ENCODE measurements at regions not wholly inside any gene's neighbourhood (a gene's known extent, or its start where the extent isn't known, plus 50 kb on each side); places are given as distances from the start of the nearest gene placed in this dataset.

DNA sequence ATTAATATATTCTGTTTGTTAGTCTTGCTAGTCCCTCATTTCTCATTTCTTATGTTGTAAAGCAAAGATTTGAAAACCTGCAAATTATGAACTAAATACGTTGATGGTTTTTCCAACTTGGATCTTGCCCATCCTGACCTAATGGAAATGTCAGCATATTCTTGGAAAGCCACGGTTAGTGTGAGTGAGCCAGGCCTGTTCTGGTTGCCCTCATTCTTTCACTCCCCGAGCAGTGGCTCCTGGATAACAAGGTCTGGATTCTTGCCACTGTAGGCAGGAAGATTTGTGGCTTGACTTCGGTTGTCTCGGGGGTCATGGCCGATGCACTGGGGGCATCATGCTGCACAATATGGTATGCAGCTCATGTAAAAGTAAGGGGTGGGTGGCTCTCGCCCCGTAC lies 359.1 kb downstream of the MEIS1 start:
- no peak overlapping the region for H3K4me3 Mint-ChIP-seq (ENCODE audit: unreplicated experiment)
- DNase-seq (ENCODE audit: low spot score), result no peak
- TF ChIP-seq, protein P1, sequence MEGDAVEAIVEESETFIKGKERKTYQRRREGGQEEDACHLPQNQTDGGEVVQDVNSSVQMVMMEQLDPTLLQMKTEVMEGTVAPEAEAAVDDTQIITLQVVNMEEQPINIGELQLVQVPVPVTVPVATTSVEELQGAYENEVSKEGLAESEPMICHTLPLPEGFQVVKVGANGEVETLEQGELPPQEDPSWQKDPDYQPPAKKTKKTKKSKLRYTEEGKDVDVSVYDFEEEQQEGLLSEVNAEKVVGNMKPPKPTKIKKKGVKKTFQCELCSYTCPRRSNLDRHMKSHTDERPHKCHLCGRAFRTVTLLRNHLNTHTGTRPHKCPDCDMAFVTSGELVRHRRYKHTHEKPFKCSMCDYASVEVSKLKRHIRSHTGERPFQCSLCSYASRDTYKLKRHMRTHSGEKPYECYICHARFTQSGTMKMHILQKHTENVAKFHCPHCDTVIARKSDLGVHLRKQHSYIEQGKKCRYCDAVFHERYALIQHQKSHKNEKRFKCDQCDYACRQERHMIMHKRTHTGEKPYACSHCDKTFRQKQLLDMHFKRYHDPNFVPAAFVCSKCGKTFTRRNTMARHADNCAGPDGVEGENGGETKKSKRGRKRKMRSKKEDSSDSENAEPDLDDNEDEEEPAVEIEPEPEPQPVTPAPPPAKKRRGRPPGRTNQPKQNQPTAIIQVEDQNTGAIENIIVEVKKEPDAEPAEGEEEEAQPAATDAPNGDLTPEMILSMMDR (IDR thresholded peaks at IDR 0.05; ENCODE audit: unreplicated experiment), result no peak
- H3K27me3 Mint-ChIP-seq (ENCODE audit: unreplicated experiment), result no peaks in the 10 kb centered on the region
- no peaks in the 10 kb centered on the region for H3K9me3 Mint-ChIP-seq (ENCODE audit: unreplicated experiment)
- H3K27ac Mint-ChIP-seq (ENCODE audit: unreplicated experiment), result no peak overlapping the region
- H3K36me3 Mint-ChIP-seq (ENCODE audit: low read depth, unreplicated experiment), result no peaks in the 10 kb centered on the region
- H3K4me1 Mint-ChIP-seq (ENCODE audit: unreplicated experiment), result peaks cover 6% of the 10 kb centered on the region

DNA sequence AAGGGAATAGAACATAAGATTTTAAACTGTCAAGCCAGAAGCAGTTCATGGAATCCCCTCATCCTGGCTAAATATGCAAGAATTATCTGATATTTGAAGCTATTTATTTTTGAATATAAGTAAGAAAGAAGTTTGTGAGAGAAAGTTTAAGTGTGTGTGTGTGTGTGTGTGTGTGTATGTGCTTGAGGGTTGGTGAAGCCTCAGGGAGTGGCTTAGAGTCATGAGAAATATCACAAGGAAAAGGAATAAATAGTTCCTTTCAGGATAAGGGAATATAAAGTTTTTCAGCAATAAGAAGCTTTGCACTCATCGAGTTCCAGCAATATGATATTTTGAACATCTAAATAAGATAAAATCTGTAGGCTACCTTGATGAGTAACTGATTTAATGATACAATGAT lies 359.6 kb downstream of the MEIS1 start:
- Mint-ChIP-seq H3K4me1 (ENCODE audit: unreplicated experiment) (peaks cover 6% of the 10 kb centered on the region), H3K27ac (ENCODE audit: unreplicated experiment) (no peak overlapping the region), H3K27me3 (ENCODE audit: unreplicated experiment) (no peaks in the 10 kb centered on the region), H3K4me3 (ENCODE audit: unreplicated experiment) (no peak overlapping the region), H3K9me3 (ENCODE audit: unreplicated experiment) (no peaks in the 10 kb centered on the region), H3K36me3 (ENCODE audit: low read depth, unreplicated experiment) (no peaks in the 10 kb centered on the region)
- DNase-seq (ENCODE audit: low spot score), result no peak
- TF ChIP-seq, protein P1 (IDR thresholded peaks at IDR 0.05; ENCODE audit: unreplicated experiment), result no peak

DNA sequence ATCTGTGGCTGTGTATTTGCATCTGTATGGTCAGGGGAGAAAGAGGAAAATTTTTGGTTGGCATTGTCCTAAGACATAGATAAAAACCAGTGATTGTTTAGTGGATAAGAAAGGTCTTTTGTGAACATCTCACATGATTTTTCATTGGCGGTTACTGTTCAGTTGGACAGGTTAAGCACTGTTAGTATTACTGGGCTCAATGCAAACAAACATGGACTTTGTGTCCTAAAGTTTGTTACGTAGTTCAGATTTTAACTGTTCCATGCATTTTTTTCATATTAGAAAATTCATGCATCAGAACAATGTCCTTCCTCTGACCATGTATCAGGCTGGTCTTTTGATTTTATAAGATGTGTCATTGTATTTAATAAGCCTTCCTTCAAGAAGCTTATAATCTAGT lies 368.0 kb downstream of the MEIS1 start:
- DNase-seq (ENCODE audit: low spot score), result no peak
- no peak overlapping the region for H3K27ac Mint-ChIP-seq (ENCODE audit: unreplicated experiment)
- TF ChIP-seq, protein P1 (IDR thresholded peaks at IDR 0.05; ENCODE audit: unreplicated experiment), result no peak
- no peak overlapping the region for H3K4me3 Mint-ChIP-seq (ENCODE audit: unreplicated experiment)
- H3K27me3 Mint-ChIP-seq (ENCODE audit: unreplicated experiment), result peaks cover 2% of the 10 kb centered on the region
- H3K36me3 Mint-ChIP-seq (ENCODE audit: low read depth, unreplicated experiment), result no peaks in the 10 kb centered on the region
- no peaks in the 10 kb centered on the region for H3K9me3 Mint-ChIP-seq (ENCODE audit: unreplicated experiment)
- H3K4me1 Mint-ChIP-seq (ENCODE audit: unreplicated experiment), result peaks cover 3% of the 10 kb centered on the region

DNA sequence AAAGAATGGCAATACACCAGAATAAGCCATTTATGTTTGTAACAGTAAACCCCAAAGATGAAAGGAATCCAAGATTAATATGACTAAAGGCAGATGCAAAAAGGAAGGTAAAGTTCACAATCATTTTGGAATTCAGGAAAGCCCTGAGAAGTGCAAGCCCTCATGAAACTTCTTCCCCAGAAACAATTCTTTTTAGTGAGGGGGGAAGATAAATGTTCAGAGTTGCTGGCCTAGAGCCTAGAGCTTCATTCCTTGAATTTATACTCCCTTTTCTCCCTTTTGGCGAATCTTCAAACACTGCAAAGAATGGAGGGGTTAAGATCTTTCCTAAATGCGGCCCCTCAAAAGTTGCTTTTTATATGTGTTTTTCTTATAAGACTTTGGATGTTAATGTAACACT lies 368.8 kb downstream of the MEIS1 start:
- Mint-ChIP-seq H3K4me1 (ENCODE audit: unreplicated experiment) (peaks cover 3% of the 10 kb centered on the region), H3K9me3 (ENCODE audit: unreplicated experiment) (no peaks in the 10 kb centered on the region), H3K4me3 (ENCODE audit: unreplicated experiment) (no peak overlapping the region), H3K27me3 (ENCODE audit: unreplicated experiment) (peaks cover 2% of the 10 kb centered on the region), H3K27ac (ENCODE audit: unreplicated experiment) (no peak overlapping the region), H3K36me3 (ENCODE audit: low read depth, unreplicated experiment) (no peaks in the 10 kb centered on the region)
- TF ChIP-seq, protein P1 (IDR thresholded peaks at IDR 0.05; ENCODE audit: unreplicated experiment), result no peak
- no peak for DNase-seq (ENCODE audit: low spot score)

DNA sequence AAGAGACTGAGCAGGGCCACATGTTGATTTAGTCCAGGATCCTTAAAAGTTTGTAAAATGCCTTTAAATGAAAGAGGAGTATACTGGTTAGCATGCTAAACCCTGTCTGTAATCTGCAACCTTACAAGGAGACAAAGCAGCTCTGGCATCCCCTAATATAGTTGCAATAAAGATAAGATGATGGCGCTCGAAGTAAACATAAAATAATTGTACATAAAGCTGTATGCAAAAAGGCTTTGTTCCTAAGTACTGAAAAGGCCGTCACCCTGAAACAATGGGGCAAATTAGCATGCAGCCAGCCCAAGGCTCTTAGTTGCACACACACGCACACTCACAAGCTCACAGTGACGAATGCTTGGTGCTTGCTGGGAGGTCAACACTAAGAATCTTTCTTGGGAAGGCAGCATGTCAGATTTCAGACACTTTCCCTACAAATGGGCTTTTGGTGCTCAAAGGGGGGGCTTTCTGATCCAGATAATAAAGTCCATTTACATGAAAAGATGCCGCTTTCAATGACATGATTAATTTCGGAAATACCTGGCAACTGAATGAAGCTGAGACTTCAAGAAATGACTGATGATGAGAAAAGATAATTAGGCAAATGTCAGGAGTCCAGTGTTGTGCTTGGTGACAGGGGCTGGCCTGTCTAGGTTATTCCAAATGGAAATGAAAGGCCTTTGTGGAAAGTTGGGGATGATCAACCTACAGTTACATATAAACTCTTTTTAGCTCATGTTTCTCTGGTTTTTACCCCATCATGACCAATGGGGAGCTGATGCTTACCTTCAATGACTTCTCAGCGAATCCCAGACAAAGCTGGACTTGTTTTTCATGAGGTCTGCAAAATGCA lies 370.3 kb downstream of the MEIS1 start:
- Mint-ChIP-seq H3K27ac (ENCODE audit: unreplicated experiment) (no peak overlapping the region), H3K27me3 (ENCODE audit: unreplicated experiment) (peaks cover 2% of the 10 kb centered on the region), H3K36me3 (ENCODE audit: low read depth, unreplicated experiment) (no peaks in the 10 kb centered on the region), H3K4me1 (ENCODE audit: unreplicated experiment) (peaks cover 3% of the 10 kb centered on the region), H3K9me3 (ENCODE audit: unreplicated experiment) (no peaks in the 10 kb centered on the region), H3K4me3 (ENCODE audit: unreplicated experiment) (no peak overlapping the region)
- TF ChIP-seq, protein P1 (IDR thresholded peaks at IDR 0.05; ENCODE audit: unreplicated experiment), result no peak
- DNase-seq (ENCODE audit: low spot score), result no peak

Measured in endothelial cell (in vitro differentiated cells).